OCI-LY7 (cell line): ENCODE measurements at regions not wholly inside any gene's neighbourhood (a gene's known extent, or its start where the extent isn't known, plus 50 kb on each side); places are given as distances from the start of the nearest gene placed in this dataset.

ENCODE experiments used
- BruUV-seq: library from RNA; stranded (reverse); fragments of 400-500 nt; replicated peaks from 2 replicates; lab custom pipeline; 2021; lab: Mats Ljungman, UMichigan
- CTCF ChIA-PET: fragments of 300-600 bp; sonication (Branson Sonifier 250); formaldehyde crosslinking; loops from one replicate; lab custom pipeline; 2022; ENCODE audit warnings: antibody characterized with exemption; ENCODE audit not compliant: unreplicated experiment; lab: Charles Lee
- POLR2A ChIA-PET: fragments of 300-600 bp; sonication (Branson Sonifier 250); formaldehyde crosslinking; loops from one replicate; lab custom pipeline; 2022; ENCODE audit warnings: antibody characterized with exemption; lab: Charles Lee
- DNase-seq: peaks from one replicate; pipeline ENCODE4 v3.0.0-alpha.2; 2015; ENCODE audit warnings: low spot score
- H2AFZ ChIP-seq: fragments of 200-600 bp; sonication (generic), shearing (Covaris generic); 2 replicates; pipeline ENCODE4 v1.6.1; 2014; ENCODE audit warnings: mild to moderate bottlenecking, antibody characterized with exemption, low read length, moderate library complexity
- H3K27ac ChIP-seq: fragments of 200-600 bp; sonication (generic); 2 replicates; pipeline ENCODE4 v1.5.1; 2014; ENCODE audit warnings: mixed run types, low read depth, mild to moderate bottlenecking, moderate library complexity, low read length, inconsistent platforms; ENCODE audit not compliant: poor library complexity, severe bottlenecking
- H3K36me3 ChIP-seq: fragments of 200-600 bp; sonication (generic); 2 replicates; pipeline ENCODE4 v1.6.1; 2014; ENCODE audit warnings: mild to moderate bottlenecking, antibody characterized with exemption, low read length, moderate library complexity, mixed read lengths; ENCODE audit not compliant: insufficient read depth
- H3K4me1 ChIP-seq: fragments of 200-600 bp; sonication (generic); 2 replicates; pipeline ENCODE4 v1.5.1; 2014; ENCODE audit warnings: mild to moderate bottlenecking, low read length; ENCODE audit not compliant: insufficient read depth, poor library complexity, severe bottlenecking
- H3K4me2 ChIP-seq: fragments of 200-600 bp; sonication (generic); 2 replicates; pipeline ENCODE4 v1.6.1; 2014; ENCODE audit warnings: mild to moderate bottlenecking, low read length
- H3K4me3 ChIP-seq: fragments of 200-600 bp; sonication (generic); 2 replicates; pipeline ENCODE4 v1.5.1; 2014; ENCODE audit warnings: mild to moderate bottlenecking, low read depth, low read length; ENCODE audit not compliant: poor library complexity, severe bottlenecking
- H3K79me2 ChIP-seq: fragments of 200-600 bp; sonication (generic); 2 replicates; pipeline ENCODE4 v1.6.1; 2016; ENCODE audit warnings: low read depth, mild to moderate bottlenecking, low read length, moderate library complexity, mixed read lengths; ENCODE audit not compliant: insufficient read depth
- H3K9me2 ChIP-seq: fragments of 200-600 bp; sonication (generic); 2 replicates; pipeline ENCODE4 v1.6.1; 2016; ENCODE audit warnings: mild to moderate bottlenecking, low read length, mixed read lengths; ENCODE audit not compliant: insufficient read depth
- H3K9me3 ChIP-seq: fragments of 200-600 bp; sonication (generic); 2 replicates; pipeline ENCODE4 v1.6.1; 2014; ENCODE audit warnings: mild to moderate bottlenecking, mixed run types, low read length, mixed read lengths
- H4K20me1 ChIP-seq: fragments of 200-600 bp; sonication (generic); 2 replicates; pipeline ENCODE4 v1.6.1; 2014; ENCODE audit warnings: mild to moderate bottlenecking, antibody characterized with exemption, low read length, moderate library complexity, mixed read lengths; ENCODE audit not compliant: insufficient read depth
- EZH2phosphoT487 ChIP-seq: fragments of 200-600 bp; sonication (generic); IDR thresholded peaks from 2 replicates; pipeline ENCODE4 v1.6.1; 2018; ENCODE audit warnings: low read depth, borderline replicate concordance, mild to moderate bottlenecking, mixed run types, antibody characterized with exemption, low read length, moderate library complexity, mixed read lengths
- intact Hi-C: fragments of 100-400 bp; cut with micrococcal nuclease; formaldehyde crosslinking; loops from one replicate; pipeline ENCODE4 v1.10.0; 2022; ENCODE audit not compliant: unreplicated experiment
- TF ChIP-seq, protein P1 (sequence below): fragments of 200-600 bp; sonication (generic); conservative IDR thresholded peaks from 2 replicates; pipeline ENCODE4 v1.5.1; 2014; ENCODE audit warnings: mild to moderate bottlenecking, antibody characterized with exemption, low read length, moderate library complexity, mixed read lengths

DNA sequence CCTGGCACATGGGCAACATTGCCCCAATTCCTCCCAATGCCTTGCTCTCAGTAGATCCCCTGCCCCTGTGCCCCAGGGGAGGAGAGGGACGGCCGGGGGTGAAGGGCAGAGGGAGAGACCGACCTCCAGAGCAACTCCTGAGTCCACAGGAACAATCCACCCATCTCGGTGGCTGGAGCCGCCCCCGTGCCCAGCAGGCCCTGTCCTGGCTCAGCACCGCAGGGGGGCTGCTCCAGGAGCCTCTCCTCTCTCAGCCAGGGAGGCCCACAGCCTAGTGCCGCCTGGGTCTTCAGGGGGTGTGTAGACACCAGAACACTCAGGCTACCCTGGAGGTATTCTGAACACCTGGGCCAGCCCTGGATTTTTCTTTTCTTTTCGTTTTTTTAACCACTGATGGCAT is 233.7 kb upstream of the SDK2 start:
- Histone ChIP-seq H3K4me2 (no peak overlapping the region), H3K4me3 (no peak overlapping the region), H4K20me1 (no peaks in the 10 kb centered on the region), H3K4me1 (no peaks in the 10 kb centered on the region), H3K9me2 (no peaks in the 10 kb centered on the region), H3K36me3 (no peaks in the 10 kb centered on the region), H3K79me2 (no peaks in the 10 kb centered on the region), H3K27ac (no peak overlapping the region), H2AFZ (no peak overlapping the region), H3K9me3 (no peaks in the 10 kb centered on the region)
- BruUV-seq, result no TSS peak
- no peak for TF ChIP-seq EZH2phosphoT487
- TF ChIP-seq, protein P1, sequence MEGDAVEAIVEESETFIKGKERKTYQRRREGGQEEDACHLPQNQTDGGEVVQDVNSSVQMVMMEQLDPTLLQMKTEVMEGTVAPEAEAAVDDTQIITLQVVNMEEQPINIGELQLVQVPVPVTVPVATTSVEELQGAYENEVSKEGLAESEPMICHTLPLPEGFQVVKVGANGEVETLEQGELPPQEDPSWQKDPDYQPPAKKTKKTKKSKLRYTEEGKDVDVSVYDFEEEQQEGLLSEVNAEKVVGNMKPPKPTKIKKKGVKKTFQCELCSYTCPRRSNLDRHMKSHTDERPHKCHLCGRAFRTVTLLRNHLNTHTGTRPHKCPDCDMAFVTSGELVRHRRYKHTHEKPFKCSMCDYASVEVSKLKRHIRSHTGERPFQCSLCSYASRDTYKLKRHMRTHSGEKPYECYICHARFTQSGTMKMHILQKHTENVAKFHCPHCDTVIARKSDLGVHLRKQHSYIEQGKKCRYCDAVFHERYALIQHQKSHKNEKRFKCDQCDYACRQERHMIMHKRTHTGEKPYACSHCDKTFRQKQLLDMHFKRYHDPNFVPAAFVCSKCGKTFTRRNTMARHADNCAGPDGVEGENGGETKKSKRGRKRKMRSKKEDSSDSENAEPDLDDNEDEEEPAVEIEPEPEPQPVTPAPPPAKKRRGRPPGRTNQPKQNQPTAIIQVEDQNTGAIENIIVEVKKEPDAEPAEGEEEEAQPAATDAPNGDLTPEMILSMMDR, result no peak
- POLR2A ChIA-PET, result no interaction called here
- intact Hi-C loops, result no loop called here
- CTCF ChIA-PET, result no interaction called here
- DNase-seq, result no peak

DNA sequence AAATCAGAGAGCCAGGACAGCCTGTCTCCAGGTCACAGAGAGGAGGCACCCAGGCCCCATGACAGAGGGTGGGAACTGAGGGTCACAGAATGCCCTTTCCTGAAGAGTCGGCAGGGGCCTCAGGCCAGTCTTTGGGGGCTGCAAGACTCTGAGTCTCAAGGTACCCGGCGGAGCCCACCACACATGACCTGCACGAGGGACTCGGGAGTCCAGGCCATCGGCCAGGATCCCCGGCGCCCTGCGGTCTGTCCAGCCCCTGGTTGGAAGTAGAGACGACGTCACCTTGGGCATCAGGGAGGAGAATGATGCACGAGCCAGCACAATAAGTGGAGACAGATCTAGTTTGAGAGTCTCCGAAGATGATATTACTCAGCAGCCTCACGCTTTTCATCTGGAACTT is 234.7 kb upstream of the SDK2 start:
- no TSS peak for BruUV-seq
- Histone ChIP-seq H3K4me3 (no peak overlapping the region), H3K4me2 (no peak overlapping the region), H3K9me2 (no peaks in the 10 kb centered on the region), H3K79me2 (no peaks in the 10 kb centered on the region), H3K9me3 (no peaks in the 10 kb centered on the region), H3K4me1 (no peaks in the 10 kb centered on the region), H3K36me3 (no peaks in the 10 kb centered on the region), H4K20me1 (no peaks in the 10 kb centered on the region), H3K27ac (no peak overlapping the region), H2AFZ (no peak overlapping the region)
- TF ChIP-seq EZH2phosphoT487, result no peak
- TF ChIP-seq, protein P1, result no peak
- DNase-seq, result no peak
- ChIA-PET POLR2A (no interaction called here), CTCF (interaction anchor here (0.6 kb wide), 1 partner anchor 190 kb away, joined by 3 read pairs; no protein-coding TSS in a partner anchor)
- intact Hi-C loops, result no loop called here

DNA sequence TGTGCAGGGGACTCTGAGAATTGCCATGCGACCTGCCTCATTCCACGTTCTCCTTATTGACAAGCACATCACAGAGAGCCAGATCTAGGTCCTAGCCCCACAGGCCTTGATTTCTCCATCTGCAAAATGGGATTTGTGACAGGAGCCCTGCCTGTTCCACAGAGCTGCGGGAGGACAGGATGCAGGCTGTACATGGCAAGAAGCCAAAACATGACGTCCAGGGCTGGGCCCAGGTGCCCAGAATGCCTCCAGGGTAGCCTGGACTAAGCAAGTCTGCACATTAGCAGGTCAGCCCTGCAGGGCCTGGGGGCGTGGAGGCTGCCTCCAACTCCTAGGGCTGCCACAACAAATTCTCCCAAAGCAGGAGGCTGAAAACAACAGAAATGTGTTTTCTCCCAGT is 235.7 kb upstream of the SDK2 start:
- POLR2A ChIA-PET, result no interaction called here
- no peaks in the 10 kb centered on the region for H4K20me1 ChIP-seq
- BruUV-seq, result no TSS peak
- no peaks in the 10 kb centered on the region for H3K9me3 ChIP-seq
- no peak for DNase-seq
- H3K9me2 ChIP-seq, result no peaks in the 10 kb centered on the region
- H2AFZ ChIP-seq, result no peak overlapping the region
- intact Hi-C loops, result no loop called here
- H3K27ac ChIP-seq, result no peak overlapping the region
- TF ChIP-seq, protein P1, result no peak
- no peak for TF ChIP-seq EZH2phosphoT487
- CTCF ChIA-PET, result no interaction called here
- no peaks in the 10 kb centered on the region for H3K36me3 ChIP-seq
- no peak overlapping the region for H3K4me3 ChIP-seq
- no peak overlapping the region for H3K4me2 ChIP-seq
- H3K4me1 ChIP-seq, result no peaks in the 10 kb centered on the region
- H3K79me2 ChIP-seq, result no peaks in the 10 kb centered on the region
